ENCODE measurements at regions not wholly inside any gene's neighbourhood (a gene's known extent, or its start where the extent isn't known, plus 50 kb on each side); places are given as distances from the start of the nearest gene placed in this dataset.

- no peak for DNase-seq
These were observed 184.4 kb downstream of the MRPL39 start for GRCh38 chr21:25422610-25423608.

- DNase-seq = no peak
These were observed 185.8 kb downstream of the MRPL39 start for GRCh38 chr21:25421321-25422028.

- DNase-seq = no peak
These were observed 186.4 kb downstream of the MRPL39 start for GRCh38 chr21:25420831-25421230.

DNA sequence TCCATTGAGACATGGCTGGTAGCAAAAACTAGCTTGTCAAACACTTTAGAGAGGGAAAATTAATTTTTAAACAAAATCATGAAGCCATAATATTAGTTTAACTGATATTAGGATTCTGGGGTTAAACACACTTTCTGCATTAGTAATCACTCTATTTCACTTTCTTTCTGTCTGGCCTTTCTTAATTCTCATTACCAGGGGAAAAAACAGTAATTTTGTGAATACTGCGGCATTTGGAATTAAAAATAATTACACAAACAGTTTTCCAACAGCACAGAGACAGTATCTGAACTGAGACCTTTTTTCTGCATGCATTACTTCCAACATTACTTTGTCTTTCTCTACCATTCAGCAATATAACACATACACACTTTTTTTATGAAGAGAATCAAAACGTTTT is 190.6 kb downstream of the MRPL39 start:
- DNase-seq = no peak

GRCh38 chr21:25412100-25412499 is 195.2 kb downstream of the MRPL39 start:
- DNase-seq = no peak

- DNase-seq = no peak
These were observed 197.3 kb downstream of the MRPL39 start for GRCh38 chr21:25409978-25410377.

GRCh38 chr21:25408666-25409065 is 198.6 kb downstream of the MRPL39 start:
- no peak for DNase-seq

GRCh38 chr21:25406887-25407579 is 200.2 kb downstream of the MRPL39 start:
- DNase-seq = no peak

DNA sequence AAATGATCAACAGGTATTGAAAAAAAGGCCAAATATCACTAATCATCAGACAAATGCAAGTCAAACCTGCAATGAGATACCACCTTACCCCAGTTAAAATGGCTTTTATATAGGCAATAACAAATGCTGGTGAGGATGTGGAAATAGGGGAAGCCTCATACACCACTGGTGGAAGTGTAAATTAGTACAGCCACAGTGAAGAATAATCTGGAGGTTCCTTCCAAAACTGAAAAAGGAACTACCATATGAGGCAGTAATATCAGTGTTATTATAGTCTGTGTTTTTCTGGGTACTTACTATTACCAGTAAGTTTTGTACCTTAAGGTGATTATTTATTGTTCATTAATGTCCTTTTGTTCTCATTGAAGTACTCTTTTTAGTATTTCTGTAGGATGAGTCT is 201.3 kb downstream of the MRPL39 start:
- no peak for DNase-seq

DNA sequence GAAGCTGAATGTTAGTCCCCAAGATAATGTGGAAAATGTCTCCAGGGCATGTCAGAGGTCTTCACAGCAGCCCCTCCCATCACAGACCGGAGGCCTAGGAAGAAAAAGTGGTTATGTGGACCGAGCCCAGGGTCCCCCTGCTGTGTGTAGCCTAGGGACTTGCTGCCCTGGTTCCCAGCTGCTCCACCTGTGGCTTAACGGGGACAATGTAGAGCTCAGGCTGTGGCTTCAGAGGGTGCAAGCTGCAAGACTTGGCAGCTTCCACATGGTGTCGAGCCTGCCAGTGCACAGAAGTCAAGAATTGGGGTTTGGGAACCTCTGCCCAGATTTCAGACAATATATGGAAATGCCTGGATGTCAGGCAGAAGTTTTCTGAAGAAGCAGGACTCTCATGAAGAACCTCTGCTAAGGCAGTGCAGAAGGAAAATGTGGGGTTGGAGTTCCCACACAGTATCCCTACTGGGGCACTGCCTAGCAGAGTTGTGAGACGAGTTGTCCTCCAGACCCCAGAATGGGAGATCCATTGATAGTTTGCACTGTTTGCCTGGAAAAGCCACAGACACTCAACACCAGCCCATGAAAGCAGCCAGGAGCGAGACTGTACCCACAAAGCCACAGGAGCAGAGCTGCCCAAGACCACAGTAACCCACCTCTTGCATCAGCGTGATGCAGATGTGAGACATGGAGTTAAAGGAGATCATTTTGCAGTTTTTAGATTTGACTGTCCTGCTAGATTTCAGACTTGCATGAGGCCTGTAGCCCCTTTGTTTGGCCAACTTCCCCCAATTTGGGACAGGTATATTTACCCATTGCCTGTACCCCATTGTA is 204.9 kb downstream of the MRPL39 start:
- DNase-seq = no peak

DNA sequence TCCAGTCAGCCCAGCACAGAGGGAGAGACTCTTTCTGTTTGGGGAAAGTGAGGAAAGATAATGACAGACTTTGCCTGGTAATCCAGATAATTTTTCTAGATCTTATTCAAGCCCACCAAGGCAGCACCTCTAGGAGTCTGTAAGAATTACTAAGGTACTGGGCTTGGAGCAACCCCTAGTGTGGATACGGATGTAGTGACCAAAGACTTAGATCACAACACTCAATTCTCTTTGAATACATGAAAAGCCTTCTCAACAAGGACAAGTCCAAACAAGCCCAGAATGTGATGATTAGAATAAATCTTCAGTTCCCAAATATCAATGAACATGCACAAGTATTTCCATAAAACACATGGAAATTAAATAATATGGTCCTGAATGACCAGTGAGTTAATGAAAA is 206.9 kb downstream of the MRPL39 start:
- DNase-seq = no peak

GRCh38 chr21:25398630-25399029 is 208.7 kb downstream of the MRPL39 start:
- no peak for DNase-seq

GRCh38 chr21:25396135-25396711 is 211.1 kb downstream of the MRPL39 start:
- no peak for DNase-seq

- no peak for DNase-seq
These were observed 215.5 kb downstream of the MRPL39 start for GRCh38 chr21:25391777-25392176.

DNA sequence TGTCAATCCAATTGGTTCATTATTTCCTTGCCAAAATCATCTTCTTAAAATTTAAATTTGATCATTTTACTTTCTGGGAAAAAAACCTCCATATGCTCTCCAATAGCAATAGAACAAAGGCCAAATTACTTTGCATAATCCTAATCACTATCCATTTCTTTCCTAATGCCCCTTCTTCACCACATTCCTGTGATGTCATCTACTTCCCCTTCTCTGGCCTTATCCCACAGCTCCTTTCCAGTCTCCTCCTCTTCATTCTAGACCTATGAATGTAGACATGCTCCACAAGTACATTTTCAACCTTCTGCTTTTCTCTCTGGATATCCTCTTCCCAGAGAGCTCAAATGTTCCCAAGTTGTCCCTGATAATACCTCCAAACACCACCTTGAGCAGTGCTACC is 216.6 kb downstream of the MRPL39 start:
- DNase-seq = no peak

DNA sequence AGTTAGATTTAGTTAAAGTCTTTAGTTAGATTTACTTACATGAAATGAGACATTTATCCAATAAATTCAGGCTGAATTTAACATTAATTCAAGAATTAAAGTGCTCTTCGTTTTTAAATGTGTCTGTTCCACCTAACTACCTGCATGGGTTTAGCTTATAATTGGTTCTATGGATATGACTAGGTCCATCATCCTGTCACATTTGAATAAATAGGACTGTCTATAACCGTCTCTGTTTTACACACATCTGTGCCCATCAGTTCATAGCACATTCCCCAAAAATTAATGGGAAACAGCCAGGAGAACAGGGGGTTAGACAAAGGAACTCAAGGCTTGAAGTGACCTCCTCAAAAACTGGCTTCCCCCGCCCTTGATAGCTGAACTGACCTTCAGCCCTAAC is 219.6 kb downstream of the MRPL39 start:
- no peak for DNase-seq

GRCh38 chr21:25385911-25386474 is 221.3 kb downstream of the MRPL39 start:
- DNase-seq = no peak

DNA sequence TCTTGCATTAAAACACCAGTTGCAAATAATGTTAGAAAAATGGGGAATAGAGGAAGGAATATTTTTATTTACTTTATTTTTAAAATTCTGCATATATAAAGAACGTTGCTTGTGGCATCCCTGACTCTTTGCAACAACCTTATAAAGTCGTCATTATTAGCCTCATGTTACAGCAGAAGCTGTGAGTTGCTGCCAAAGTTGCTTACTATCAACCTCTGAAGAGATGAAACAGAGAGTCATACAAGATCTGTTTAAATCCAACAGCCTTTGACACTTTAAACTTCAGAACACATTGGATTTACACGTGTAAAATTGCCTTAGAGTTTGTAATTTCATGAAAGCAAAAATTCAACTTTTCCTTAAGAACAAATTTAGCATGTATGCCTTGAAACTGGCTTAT is 221.9 kb downstream of the MRPL39 start:
- no peak for DNase-seq

DNA sequence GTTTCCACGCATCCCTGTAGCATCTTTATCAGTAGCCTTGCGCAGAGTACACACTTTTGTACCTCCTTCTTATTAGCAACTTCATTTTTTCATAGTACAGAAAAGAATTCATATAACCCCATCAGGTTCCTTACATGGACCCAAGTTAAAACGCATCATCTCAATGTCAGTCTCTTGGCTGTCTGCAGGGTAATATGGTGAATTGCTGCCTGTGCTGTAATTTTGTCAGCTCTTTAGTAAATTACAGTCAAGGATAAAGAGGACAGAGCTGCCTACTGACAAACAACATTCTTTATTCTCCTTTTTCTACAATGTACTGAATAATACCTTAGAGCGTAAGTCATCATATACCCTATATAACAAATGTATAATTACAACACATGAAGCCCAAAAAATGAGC is 222.5 kb downstream of the MRPL39 start:
- DNase-seq = no peak

- no peak for DNase-seq
These were observed 223.7 kb downstream of the MRPL39 start for GRCh38 chr21:25383545-25383944.

- no peak for DNase-seq
These were observed 225.3 kb downstream of the MRPL39 start for GRCh38 chr21:25381936-25382452.

DNA sequence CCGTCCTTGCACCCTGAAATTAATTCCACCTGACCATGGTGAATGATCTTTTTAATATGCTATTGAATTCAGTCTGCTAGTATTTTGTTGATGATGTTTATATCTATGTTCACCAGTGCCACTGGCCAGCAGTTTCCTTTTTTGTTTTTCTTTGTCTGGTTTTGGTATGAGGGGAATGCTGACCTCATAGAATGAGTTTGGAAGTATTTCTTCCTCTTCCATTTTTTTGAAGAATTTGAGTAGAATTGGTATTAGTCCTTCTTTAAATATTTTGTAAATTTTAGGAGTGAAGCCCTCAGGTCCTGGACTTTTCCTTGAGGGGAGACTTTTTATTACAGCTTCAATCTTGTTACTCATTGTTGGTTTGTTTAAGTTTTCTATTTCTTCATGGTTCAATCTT is 231.6 kb downstream of the MRPL39 start:
- no peak for DNase-seq
